ENCODE measurements at regions not wholly inside any gene's neighbourhood (a gene's known extent, or its start where the extent isn't known, plus 50 kb on each side); places are given as distances from the start of the nearest gene placed in this dataset.
"Not testable (repeated sequence)": the region's sequence is repeated elsewhere in the genome, so short reads cannot be mapped to it uniquely, and the experiment has no call there.

- DNase-seq, result no peak
These were observed 57.2 kb upstream of the PELI2 start for GRCh38 chr14:56061051-56061450.

GRCh38 chr14:56063131-56063530 lies 55.1 kb upstream of the PELI2 start:
- no peak for DNase-seq

GRCh38 chr14:56064513-56064912 lies 53.7 kb upstream of the PELI2 start:
- DNase-seq, result no peak

GRCh38 chr14:56065199-56065598 lies 53.0 kb upstream of the PELI2 start:
- not testable (repeated sequence) for DNase-seq

- no peak for DNase-seq
These were observed 52.5 kb upstream of the PELI2 start for GRCh38 chr14:56065621-56066290.
